T-helper 1 cell (primary cell): ENCODE measurements at regions not wholly inside any gene's neighbourhood (a gene's known extent, or its start where the extent isn't known, plus 50 kb on each side); places are given as distances from the start of the nearest gene placed in this dataset.

ENCODE experiments used
- DNase-seq, 5 donors: peaks; one replicate each; pipeline ENCODE4 v3.0.0-alpha.2; 2012 to 2020

GRCh38 chr12:111173836-111174235 lies 195.1 kb downstream of the PHETA1 start:
- no peak for DNase-seq

- DNase-seq: no peak
Observed at GRCh38 chr12:111173391-111173790, 195.5 kb downstream of the PHETA1 start.

DNA sequence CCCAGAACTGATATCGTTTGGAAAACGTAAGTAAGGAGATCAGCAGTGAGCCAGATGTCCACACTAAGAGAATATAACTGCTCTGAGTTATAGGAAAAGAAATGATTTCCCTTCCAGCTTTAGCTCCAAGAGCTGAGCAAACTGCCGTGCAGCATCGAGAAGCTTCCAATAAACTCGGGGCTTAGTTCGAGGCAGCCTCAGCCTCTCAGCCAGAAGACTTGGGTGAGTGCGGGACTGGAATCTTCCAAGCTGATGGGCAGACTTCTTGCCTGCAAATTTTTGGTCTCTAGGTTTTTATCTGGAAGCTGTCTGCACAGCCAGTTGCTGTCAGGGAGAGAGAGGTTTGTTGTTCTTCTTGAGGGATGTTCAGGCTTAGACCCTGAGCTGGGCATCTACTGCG lies 196.1 kb downstream of the PHETA1 start:
- no peak for DNase-seq

- DNase-seq: no peak
Observed at GRCh38 chr12:111171832-111172231, 197.1 kb downstream of the PHETA1 start.

GRCh38 chr12:111171345-111171744 lies 197.6 kb downstream of the PHETA1 start:
- DNase-seq: no peak

DNA sequence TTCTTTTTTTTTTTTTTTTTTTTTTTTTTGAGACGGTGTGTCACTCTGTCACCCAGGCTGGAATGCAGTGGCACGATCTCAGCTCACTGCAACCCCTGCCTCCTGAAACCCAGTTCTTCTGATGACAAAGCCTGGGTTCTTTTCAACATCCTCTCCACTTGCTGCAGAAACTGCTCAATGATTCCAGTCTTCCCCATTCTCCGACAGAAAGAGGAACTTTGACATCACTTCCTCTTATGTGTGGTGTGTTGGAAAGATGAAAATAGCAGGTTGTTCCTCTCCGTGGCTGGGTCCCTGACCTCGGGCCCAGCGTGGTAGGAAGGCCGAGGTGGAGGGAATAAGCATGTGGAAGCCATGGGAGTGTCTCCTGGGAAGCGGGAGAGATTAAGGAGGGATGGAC lies 198.4 kb downstream of the PHETA1 start:
- DNase-seq: no peak

DNA sequence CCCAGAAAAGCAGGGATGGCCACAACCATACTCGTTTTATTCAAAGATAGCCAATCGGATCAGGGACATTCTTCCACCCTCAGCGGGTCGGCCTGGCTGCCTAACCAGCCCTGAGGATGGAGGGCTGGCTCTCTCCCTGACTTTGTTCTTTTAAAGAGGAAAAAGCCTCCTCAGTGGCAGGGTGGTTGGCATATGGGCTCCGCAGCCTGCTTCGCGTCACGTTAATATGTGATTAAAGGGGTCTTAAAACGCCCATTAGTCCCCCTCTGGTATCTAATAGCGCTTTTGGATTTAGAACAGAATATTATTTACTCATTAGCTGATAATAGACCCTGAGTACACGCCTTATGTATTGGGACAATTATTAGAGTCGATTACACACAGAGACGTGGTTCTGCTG lies 199.4 kb downstream of the PHETA1 start:
- DNase-seq: no peak

DNA sequence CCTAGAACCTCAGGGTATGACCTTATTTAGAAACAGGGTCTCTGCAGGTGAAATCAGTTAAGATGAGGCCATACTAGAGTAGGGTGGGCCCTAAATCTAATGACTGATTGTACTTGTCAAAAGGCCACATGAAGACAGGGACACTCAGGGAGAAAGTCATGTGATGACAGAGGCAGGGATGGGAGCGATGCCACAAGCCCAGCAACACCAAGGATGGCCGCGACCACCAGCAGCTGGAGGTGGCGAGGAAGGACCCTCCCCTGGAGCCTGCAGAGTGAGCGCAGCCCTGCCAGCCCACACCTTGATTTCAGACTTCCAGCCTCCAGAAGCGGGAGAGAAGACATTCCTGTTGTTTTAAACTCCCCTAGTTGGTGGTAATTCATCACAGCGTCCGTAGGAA lies 199.9 kb downstream of the PHETA1 start:
- no peak for DNase-seq

GRCh38 chr12:111168009-111168900 lies 200.6 kb downstream of the PHETA1 start:
- DNase-seq: no peak

- no peak for DNase-seq
Observed at GRCh38 chr12:111166779-111167540, 201.9 kb downstream of the PHETA1 start.

DNA sequence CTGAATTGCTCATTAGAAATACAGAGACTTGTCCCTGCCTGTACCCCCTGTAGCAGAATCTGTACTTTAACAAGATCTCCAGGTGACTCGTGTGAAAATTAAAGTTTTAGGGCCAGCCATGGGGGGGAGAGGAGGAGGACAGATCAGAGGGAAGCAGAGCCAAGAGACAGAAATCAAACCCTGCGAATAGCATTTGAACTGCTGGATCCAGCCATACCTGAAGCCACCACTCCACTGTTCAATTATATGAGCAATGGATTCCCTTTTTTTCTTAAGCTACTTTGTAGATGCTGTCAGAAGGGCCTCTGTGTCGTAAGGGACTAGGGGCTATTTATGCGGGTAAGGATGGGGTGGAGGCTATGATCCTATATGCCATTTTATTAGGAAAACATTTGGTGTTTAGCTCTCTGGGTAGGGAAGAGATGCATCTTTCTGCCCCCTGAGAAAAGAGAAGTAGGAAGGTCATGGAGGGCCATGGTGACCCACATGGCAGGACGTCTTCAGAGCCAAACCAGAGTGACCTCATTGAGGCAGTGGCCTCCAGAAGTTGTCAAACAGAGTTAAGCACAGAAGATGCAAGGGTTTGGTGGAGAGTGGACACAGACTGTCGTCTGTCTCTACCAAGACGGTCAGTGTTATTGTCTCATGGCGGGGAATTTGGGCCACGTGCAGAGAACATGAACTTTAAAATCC lies 203.9 kb downstream of the PHETA1 start:
- no peak for DNase-seq

GRCh38 chr12:111163422-111163821 lies 205.5 kb downstream of the PHETA1 start:
- DNase-seq: no peak

DNA sequence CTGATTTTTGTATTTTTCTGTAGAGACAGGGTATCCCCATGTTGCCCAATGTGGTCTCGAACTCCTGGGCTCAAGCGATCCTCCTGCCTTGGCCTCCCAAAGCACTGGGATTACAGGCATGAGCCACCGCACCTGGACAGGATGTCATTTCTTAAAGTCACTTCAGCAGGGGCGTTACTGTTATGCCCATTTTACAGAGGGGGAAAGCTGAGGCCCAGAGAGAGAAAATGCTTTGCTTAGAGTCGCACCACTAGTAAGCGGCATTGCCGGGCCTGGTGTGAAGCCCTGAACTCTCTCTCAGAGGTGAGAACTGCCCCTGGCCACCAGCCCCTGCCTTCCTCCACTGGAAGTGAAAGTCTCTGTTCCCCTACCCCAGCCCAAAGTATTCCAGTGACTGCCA lies 207.0 kb downstream of the PHETA1 start:
- DNase-seq: no peak

DNA sequence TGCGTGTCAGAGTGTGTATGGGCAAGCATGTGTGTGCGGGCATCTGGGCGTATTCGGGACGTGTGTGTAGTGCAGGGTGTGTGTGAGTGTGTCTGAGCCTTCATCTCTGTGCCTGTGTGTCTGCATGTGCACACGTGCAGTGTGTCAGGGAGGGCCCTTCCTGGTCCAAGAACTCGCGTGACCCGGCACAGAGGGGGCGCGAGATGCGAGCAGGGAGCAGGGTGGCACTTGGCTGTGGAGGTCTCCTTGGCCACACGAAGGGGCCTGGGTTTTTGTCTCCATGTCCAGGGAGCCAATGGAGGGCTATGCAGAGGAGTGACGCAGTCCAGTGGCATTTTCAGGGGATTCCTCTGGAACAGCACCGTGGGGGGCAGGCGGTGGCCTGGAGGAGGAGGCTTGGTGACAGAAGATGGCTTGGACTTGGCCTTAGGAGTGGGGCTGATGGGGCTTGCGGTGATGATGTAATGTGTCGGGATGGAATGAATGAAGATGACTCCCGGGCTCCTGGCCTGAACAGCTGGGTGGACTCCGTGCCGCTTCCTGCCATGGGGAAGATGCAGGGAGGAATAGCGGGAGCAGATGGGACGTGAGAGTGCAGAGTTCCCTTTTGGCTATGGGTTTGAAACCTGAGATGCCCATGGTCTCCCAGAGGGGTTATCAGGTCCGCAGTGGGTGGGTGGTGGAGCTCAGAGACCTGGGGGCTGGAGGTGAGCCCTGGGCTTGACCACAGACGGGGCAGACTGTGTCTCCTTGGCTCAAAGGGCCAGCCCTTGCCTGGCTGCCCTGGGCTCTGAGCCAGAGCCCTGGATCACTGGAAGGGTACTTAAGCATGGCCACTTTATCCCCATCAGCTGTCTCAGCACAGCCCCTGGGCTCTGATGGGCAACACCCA lies 208.3 kb downstream of the PHETA1 start:
- DNase-seq: no peak

DNA sequence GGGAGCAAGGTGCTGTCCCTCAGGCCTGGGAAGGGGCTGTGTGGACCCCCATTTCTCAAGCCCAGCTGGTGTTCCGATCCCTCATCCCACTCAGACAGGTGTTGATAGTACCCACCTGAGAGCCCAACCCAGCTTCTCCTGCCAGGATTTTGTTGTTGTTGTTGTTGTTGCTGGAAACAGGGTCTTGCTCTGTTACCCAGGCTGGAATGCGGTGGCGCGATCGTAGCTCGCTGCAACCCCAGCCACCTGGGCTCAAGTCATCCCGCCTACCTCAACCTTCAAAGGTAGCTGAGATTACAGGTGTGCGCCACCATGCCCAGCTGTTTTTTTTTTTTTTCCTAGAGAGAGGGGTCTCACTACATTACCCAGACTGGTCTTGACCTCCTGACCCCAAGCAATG lies 209.9 kb downstream of the PHETA1 start:
- DNase-seq: no peak

DNA sequence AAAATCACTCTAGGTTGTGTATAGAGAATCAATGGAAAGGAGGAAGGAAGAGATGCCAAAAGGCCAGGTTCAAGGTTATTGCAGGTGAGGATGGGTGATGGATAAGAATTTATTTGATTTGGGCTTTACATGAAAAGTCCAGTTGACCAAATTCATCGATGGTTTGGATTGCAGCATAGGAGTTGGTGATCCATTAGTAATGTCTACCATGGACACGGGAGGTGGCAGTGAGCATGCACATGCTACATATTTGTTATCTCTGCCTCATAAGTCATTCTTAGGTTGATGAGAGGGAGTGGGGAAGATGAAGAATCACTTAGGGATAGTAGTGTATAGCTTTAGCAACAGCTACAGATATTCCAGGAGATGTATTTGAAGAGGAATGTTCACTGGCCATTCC lies 211.4 kb downstream of the PHETA1 start:
- no peak for DNase-seq

DNA sequence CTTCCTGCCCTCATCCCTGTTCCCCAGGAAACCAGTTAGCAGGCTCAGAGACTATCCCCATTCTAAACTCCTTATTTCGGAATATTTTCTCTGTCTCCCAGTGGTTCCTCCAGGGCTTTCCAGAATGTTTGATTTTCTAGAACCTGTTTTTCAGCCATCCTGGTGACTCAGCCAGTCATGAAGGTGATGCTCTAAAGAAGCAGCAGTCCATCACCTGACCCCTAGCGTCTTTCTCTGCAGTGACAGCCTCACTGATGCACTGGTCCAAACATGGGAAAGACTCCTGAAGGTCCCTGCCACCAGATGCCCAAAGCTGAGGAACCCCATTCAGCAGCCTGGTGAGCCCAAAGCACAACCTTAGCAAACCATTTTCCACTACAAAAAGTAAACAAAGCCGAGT lies 212.6 kb downstream of the PHETA1 start:
- DNase-seq: no peak

DNA sequence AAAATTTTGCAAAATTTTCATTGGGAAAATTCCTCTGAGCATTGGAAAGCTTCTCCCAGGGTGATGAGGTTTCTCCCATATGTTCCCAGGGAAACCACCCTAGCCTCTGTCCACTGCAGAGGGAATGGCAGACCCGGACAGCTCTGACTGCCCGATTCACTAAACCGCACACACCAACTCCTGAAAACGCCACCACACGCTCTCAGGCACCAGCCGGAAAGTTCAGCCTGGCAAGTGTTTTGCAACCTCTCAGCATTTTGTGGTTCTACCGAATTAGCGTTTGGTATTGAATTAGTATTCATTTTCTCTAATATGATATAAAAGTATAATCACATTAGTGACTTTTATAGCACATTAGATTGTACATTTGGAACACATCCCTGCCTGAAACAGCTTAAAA lies 213.4 kb downstream of the PHETA1 start:
- DNase-seq: no peak

DNA sequence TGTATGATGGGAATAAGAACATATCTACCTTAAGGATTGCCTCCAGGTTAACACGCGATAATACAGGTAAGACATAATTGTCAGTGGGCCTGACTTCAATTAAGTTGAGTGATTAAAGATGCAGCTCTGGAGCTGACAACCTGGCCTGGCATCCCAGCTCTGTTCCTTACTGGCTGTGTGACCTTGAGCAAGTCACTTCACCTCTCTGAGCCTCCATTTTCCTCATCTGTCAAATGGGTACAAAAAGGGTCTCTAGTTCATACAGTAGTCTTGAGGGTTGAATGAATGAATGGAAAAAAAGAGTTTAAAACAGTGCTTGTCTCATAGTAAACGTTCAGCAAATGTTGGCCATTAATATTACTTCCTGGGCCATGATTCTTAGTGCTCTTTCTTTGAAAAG lies 213.9 kb downstream of the PHETA1 start:
- no peak for DNase-seq

- no peak for DNase-seq
Observed at GRCh38 chr12:111154147-111154834, 214.6 kb downstream of the PHETA1 start.

DNA sequence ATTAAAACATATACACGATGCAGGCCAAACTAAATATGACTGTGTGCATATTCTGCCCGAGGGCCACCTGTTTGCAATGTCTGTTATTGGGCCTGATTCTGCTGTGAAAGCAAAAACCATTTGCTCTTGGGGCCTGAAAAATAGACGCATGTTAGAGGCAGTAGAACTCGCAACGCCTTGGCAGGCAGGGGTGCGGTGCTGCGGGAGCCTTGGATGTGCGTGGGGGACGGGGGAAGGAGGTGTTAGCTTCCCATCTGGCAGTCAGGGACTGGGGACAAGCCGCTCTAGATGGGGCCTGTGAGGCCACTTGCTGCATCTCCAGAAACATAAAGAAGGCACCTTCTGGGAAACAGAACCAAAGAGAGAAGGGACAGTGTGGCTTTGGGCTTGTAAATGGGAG lies 216.3 kb downstream of the PHETA1 start:
- no peak for DNase-seq
